ENCODE measurements at regions not wholly inside any gene's neighbourhood (a gene's known extent, or its start where the extent isn't known, plus 50 kb on each side); places are given as distances from the start of the nearest gene placed in this dataset.
A peak's percentile ranks its signal among the peaks of the same experiment; 100 is the strongest.
"Not testable (repeated sequence)": the region's sequence is repeated elsewhere in the genome, so short reads cannot be mapped to it uniquely, and the experiment has no call there.

DNA sequence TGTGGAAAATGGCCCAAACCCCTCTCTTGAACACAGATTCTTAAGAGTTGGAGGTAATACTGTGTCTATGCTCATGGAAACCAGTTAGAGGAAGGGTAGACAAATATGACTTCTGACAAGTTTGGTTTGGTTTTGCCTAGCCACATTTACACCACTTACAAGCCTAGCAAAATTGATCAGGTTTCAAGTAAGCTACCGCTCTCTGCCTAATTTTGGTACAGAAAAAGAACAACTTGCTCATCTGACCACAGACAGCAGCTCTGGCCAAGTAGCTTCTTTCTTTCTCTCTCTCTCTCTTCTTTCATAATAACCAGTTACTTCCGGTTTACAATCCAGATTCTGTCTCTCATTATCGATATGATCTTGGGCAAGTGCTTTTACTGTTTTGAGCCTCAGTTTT is 260.0 kb downstream of the GLUD2 start:
- DNase-seq, result no peak

DNA sequence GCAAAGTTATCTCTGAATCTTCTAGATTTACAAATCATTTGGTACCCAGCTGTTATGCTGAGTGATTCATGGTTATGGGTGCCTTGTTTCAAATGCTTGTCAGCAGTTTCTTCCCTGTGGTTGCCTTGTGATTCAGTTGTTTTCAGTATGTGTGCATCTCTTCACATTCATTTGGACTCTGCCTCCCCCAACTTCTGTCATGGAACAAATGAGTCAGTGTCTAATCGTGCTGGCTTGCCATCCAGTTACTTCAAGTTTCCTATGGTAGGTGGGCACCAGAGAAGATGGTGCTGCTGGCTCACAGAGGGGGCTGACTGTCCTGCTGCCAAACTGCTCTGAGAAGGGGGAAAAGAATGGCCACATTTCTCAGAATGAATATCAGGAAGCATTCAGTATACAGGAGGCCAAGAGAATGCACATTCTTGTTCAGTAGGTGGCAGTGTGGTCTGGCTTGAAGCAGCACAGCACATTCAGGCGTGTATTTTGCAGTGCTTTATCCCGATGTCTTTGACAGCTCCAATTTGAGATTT is 260.9 kb downstream of the GLUD2 start:
- DNase-seq, result peak in 1 of 3 donors; percentile 3

DNA sequence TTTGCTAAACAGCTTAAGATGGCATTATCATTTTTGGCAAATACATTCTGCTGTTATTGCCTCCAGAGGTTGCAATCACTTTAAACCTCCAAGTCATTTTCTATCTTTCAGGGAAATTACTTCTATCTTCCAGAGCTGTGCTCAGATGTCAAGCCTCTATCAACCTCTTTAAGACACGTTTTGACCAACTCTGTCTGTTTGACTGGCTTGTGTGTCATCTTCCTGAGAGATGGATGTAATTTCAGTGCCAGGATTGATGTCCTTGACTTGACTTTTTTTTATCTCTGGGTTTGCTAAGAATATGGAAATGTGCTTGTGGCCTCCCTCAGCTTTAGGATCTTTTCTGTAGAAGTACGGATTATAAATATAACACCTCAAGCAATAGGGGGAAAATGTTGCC is 263.4 kb downstream of the GLUD2 start:
- DNase-seq, result no peak

DNA sequence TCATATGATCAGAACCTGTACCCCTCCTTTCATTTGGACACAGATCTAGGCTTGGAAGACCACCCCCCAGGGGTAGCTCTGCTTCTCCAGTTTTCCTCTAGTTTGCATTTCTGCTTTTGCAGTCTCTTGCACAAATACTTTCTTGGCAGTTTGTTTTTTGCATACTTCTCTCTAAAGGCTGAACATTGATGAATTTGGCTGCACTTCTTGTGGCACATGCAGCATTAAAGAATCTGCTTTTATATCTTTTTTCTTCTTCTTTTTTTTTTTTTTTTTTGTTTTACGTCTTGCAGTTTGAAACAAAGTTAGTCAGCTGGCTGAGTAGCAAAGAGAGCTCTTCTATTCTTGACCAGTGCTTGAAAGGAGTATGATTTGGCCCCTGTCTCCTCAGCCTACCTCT is 273.0 kb downstream of the GLUD2 start:
- DNase-seq, result no peak

DNA sequence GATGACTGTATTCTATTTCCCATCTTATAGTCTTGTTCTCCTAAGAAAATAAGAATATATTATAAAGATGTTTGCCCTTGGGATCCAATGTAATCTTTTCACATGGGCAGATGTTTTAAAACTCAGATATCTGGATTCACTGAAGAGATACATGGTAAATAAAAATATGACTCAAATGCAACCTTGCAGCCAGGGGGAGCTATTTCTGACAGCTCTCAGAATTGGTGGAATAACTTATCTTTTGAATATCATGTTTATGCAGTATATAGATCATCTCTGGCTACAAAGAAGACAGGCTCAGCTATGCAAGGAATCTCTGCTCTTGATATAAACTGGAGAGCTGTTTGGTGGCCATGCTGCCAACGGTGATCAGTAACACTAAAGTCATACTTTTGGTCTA is 274.7 kb downstream of the GLUD2 start:
- no peak for DNase-seq

DNA sequence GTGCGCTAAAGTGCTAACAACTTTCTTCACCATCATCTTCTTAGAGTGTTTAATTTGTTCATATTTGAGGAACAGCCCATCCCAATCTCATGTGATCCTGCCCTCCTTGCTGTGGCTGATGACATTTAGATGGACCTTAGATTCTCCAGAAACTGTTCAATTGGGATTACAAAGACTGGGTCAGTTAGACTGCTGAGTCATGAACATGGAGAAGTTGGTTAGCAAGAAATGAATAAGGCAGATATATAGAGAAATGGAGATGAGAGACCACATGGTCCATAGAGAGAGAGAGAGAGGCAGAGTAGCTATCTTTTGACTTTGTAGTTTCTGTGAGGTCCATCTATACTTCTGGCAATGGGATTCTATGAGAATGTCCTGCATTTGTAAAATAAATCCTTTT is 275.9 kb downstream of the GLUD2 start:
- no peak for DNase-seq

DNA sequence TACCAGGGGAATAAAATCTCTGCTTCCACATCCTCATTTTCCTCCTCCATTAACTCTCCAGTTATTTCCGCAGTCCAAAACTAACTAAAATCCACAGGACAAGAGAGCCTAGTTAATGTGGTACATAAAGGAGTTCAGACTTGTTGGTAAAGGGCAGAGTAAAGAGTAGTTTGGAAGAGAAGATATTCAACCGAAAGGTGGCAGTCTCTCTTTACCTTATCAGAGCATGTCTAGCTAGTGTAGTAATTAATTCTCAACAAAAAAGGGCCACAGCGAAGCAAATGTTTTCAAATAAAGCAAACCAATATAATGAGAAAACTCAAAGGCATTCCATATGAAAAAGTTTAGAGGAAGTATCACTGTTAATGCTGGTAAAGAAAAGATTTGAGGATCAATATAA is 286.5 kb downstream of the GLUD2 start:
- DNase-seq, result peak in 1 of 3 donors; percentile 0

DNA sequence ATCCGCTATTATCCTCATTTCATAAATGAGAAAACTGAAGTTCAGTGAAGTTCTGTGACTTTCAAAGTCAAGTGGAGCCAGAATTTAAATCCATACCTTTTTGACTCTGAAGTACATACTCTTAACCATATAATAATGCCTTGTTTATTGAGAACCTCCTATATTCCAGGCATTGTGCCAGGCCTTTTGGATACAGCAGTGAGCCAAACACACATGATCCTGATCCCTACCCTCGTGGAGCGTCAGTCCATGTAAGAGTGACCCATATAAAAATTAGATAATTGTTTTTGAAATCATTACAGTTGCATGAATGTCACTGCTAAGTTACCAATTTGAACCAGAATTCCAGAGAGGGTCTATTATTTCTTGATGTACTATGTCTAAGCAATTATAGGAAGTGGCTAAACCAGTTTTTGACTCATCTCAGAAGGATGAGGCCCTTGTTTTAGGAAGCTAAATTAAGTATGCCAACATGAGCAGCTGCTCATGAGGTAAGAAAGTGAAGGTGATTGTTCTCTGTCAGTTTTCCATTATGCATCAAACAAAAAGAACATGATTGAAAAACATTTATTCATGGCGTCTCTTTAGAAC is 289.5 kb downstream of the GLUD2 start:
- DNase-seq, result no peak

DNA sequence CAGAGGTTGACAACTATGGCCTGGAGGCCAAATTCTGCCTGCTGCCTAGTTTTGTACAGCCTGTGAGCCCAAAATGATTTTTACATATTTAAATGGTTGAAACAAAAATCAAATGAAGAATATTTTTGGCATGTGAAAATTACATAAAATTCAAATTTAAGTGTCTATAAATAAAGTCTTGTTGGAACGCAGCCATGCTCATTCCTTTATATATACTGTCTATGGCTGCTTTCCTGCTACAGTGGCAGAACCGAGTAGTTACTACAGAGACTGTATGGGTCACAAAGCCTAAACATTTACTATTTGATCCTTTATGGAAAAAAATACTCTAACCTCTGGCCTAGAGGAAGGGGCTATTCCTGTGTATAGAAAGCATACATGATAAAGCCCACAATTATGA is 290.4 kb downstream of the GLUD2 start:
- DNase-seq, result no peak

DNA sequence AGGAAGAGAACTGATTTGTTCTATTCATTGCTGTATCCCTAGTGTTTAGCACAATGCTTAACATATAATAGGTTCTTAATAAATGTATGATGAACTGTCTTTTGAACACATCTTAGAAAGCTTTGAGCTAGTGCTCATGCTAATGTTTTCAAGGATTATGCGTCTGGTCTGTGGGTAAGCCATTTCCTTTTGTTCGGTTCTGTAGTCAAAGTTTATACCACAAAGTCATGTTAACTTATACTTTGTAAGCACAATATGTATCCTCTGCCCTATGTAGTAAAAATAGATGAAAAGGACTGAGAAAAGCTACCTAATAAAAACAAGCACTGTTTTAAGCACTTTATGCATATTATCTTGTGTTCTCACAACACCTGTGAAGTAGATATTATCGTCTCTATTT is 301.9 kb downstream of the GLUD2 start:
- DNase-seq, result no peak

DNA sequence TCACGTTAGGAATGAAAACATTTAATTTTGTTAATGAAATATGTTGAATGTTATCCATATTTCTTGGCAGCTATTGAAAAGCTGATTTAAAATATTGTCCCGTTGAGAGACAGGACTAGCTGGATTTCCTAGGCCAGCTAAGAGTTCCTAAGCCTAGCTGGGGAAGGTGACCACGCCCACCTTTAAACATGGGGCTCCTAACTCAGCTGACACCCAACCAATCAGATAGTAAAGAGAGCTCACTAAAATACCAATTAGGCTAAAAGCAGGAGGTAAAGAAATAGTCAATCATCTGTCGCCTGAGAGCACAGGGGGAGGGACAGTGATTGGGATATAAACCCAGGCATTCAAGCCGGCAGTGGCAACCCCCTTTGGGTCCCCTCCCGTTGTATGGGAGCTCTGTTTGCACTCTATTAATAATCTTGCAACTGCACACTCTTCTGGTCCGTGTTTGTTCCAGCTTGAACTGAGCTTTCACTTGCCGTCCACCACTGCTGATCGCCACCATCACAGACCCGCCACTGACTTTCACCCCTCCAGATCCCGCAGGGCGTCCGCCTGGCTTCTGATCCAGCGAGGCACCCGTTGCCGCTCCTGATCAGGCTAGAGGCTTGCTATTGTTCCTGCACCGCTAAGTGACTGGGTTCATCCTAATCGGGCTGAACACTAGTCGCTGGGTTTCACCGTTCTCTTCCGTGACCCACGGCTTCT is 308.9 kb downstream of the GLUD2 start:
- DNase-seq, result no peak

DNA sequence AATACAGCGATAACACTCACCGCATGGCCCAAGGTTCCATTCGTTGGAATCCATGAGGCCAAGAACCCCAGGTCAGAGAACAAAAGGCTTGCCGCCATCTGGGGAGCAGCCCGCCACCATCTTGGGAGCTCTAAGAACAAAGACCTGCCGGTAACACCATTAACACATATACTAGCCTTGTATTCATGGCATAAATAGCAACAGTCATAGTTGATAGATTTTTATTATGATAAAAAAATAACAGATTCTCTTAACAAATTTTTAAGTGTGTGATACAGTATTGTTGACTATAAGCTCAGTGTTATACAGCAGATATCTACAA is 309.4 kb downstream of the GLUD2 start:
- no peak for DNase-seq

DNA sequence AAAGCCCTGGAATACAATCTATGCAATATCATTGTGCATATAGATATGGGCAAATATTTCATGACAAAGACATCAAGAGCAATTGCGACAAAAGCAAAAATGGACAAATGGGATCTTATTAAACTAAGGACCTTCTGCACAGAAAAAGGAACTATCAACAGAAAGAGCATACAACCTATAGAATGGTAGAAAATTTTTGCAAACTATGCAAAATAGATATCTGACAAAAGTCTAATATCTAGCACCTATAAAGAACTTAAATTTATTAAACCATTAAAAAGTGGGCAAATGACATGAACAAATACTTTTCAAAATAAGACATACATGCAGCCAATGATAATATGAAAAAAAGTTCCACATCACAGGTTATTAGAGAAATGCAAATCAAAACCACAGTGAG is 312.9 kb downstream of the GLUD2 start:
- no peak for DNase-seq

DNA sequence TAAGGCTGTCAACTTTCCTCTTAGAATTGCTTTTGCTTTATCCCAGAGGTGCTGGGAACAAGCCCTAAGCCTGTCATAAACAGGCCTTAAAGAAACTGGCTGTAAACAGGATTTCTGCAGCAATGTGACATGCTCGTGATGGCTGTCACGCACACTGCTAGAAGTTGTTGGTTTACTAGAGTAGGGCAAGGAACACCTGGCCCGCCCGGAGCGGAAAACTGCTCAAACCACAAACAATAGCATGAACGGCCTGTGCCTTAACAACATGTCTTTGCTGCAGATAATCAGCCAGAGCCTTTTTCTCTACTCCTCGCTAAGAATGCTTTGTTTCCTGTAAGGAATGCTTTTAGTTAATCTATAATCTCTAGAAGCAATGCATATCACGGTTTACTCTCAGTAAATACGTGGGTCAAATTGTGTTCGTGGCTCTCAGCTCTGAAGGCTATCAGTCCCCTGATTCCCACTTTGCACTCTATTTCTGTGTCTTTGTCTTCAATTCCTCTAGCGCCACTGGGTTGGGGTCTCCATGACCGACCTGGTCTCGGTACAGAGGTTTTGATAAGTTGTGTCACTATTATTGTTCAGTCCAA is 318.3 kb downstream of the GLUD2 start:
- DNase-seq, result no peak

DNA sequence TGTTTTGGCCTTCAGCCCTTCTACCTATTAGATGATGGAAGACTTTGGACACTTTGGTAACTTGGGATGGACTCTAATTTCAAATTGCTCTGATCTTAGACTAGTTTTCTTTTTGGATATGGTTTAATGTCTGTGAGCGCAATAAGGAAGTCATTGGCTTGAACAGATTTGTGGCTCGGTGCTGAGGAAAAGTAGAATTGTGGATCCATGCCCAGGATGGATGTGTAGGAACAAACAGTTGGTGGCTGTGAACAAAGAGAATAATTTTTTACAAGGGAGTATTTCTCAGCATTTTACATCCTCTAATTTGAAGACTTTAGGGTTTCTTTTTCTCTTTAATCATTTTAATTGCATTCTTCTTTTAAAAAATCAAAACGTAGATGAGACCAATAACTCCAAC is 327.1 kb downstream of the GLUD2 start:
- DNase-seq, result no peak

DNA sequence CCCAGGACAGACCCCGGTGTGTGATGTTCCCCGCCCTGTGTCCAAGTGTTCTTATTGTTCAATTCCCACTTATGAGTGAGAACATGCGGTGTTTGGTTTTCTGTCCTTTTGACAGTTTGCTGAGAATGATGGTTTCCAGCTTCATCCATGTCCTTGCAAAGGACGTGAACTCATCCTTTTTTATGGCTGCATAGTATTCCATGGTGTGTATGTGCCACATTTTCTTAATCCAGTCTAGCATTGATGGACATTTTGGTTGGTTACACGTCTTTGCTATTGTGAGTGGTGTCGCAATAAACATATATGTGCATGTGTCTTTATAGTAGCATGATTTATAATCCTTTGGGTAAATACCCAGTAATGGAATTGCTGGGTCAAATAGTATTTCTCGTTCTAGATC is 334.5 kb downstream of the GLUD2 start:
- not testable (repeated sequence) for DNase-seq

DNA sequence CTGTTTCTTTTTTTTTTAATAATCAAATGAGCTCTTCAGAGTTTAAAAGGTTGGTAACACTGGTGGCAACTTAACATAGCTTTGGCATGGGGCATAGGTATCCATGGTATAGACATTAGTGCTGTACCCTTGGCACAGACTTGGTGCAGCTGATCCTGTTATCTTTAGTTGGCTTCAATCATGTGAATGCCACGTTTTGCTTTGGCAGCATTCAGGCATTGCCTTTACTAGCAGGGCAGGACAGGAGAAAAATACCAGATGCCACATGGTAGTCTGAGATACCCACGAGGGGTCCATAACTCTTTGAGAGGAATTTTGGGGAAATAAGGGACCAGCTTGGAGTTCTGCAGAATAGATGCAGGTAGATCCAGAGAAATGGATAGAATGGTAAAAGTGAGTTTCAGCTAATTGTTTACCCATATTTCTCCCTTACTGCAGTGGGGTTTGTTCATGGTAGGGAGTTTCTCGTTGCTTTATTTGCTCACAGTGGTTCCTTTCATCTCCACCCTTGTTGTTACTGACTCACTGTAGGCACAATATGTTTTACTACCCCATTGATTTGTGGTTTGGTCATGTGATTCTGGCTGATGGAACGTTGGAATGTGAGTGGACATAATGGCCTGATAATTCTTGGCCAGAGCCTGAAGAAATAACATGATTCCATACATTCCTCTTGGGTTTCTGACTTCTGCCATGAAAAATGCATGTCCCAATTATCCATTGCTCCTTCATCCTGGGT is 342.7 kb downstream of the GLUD2 start:
- DNase-seq, result no peak

DNA sequence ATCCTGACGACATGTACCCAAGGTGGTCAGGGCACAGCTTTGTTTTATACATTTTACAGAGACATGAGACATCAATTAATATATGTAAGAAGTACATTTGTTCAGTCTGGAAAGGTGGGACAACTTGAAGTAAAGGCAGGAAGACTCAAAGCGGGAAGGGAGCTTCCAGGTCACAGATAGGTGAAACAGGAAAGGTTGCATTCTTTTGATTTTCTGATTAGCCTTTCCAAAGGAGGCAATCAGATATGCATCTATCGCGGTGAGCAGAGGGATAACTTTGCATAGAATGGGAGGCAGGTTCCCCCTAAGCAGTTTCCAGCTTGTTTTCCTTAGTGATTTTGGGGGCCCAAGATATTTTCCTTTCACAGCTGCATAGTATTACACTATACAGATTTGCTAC is 358.4 kb downstream of the GLUD2 start:
- no peak for DNase-seq

DNA sequence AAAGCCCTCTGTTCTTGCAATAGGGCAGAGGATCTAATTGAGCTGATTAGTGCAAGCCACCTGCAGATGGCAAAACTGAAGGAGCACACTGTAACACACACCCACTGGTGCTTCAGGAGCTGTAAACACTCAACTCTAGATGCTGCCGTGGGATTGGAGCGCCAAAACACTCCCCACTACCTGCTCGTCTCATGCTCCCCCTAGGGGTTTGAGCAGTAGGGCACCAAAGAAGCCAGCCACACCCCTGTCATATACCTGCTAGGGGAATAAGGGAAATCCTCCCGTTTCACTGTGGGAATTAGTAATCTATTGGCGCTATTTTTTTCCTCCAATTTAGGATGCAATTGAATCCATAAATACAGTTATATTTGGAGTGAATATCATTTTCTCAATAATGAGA is 360.2 kb downstream of the GLUD2 start:
- no peak for DNase-seq

DNA sequence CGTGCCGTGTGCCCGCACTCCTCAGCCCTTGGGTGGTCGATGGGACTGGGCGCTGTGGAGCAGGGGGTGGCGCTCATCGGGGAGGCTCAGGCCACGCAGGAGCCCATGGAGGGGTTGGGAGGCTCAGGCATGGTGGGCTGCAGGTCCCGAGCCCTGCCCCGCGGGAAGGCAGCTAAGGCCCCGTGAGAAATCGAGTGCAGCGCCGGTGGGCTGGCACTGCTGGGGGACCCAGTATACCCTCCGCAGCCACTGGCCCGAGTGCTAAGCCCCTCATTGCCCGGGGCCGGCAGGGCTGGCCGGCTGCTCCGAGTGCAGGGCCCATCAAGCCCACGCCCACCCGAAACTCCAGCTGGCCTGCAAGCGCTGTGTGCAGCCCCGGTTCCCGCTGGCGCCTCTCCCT is 384.1 kb downstream of the GLUD2 start:
- DNase-seq, result not testable (repeated sequence)

DNA sequence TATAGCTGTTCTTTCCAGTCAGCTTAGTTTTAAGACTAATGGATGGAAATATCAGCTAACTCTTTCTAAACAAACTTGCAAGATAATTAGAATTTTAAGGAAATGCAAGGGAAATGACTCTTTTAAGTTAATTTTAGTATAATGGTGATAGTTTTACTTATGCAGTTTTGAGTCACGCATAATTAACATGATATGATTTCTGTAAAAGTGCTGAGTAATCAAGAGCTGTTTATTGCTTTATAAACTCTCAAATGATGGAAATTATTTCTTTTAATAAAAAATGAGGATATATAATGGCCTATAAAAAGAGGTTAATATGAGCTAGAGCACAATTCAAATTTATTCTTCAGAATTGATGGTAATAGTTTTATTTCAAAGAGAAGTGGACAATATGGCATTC is 385.9 kb downstream of the GLUD2 start:
- DNase-seq, result no peak

DNA sequence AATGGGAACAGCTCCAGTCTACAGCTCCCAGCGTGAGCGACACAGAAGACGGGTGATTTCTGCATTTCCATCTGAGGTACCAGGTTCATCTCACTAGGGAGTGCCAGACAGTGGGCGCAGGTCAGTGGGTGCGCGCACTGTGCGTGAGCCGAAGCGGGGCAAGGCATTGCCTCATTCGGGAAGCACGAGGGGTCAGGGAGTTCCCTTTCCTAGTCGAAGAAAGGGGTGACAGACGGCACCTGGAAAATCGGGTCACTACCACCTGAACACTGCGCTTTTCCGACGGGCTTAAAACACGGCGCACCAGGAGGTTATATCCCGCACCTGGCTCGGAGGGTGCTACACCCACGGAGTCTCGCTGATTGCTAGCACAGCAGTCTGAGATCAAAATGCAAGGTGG is 390.3 kb downstream of the GLUD2 start:
- DNase-seq, result not testable (repeated sequence)

DNA sequence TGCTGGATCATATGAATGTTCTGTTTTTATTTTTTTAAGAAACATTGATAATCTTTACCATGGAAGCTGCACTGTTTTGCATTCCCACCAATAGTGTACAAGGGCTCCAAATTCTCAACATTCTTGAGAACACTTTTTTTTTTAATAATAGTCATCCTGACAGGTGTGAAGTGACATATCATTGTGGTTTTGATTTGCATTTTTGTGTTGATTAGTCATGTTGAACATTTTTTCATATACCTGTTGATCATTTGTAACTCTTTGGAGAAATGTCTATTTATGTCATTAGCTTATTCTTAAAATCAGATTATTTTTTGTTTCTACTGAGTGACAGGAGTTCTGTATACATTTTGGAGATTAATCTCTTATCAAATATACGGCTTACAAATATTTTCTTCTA is 408.5 kb downstream of the GLUD2 start:
- DNase-seq, result no peak

DNA sequence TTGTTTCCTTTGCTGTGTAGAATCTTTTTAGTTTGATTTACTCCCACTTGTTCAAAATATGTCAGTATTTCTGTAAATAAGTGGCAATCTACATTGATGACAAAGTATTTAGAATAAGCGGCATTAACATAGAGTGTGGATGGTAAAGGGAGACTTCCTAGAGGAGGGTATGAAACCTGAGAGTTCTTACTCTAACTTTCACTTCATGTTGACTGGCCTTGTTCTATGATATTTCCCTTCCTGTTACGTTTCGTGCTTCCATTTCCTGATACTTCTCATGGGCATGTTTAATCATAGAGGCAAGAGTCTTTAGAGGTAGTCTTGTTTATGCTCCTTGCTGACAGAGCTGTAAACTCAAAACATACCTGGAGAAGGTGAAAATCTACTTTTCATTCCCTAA is 408.9 kb downstream of the GLUD2 start:
- DNase-seq, result no peak

Data from suppressor macrophage treated with lipopolysaccharide for 1 hour (primary cell).